T-cell (primary cell): ENCODE measurements at regions not wholly inside any gene's neighbourhood (a gene's known extent, or its start where the extent isn't known, plus 50 kb on each side); places are given as distances from the start of the nearest gene placed in this dataset.

ENCODE experiments used
- ATAC-seq, 4 experiments: fragments of 200-7000 bp in 3 of 4; fragments of 150-1000 bp in 1 of 4; cut with Tn5 transposase; replicated peaks in 1 of 4; 1 replicate in 3 of 4; 2 replicates in 1 of 4; pipeline ENCODE4 v1.10.0; 2021; ENCODE audit warnings: moderate library complexity in 3 of 4, mild to moderate bottlenecking in 2 of 4, moderate number of reproducible peaks in 1 of 4
- CTCF ChIA-PET, 2 donors: fragments of 300-600 bp; sonication (Branson Sonifier 250); formaldehyde crosslinking; loops; one replicate each; lab custom pipeline; 2022; ENCODE audit warnings: antibody characterized with exemption in 2 of 2; lab: Charles Lee
- POLR2A ChIA-PET, 2 donors: fragments of 300-600 bp; sonication (Branson Sonifier 250); formaldehyde crosslinking; loops; one replicate each; lab custom pipeline; 2022; ENCODE audit warnings: antibody characterized with exemption in 2 of 2; lab: Charles Lee
- DNase-seq, 35 experiments: peaks; one replicate each; pipeline versions ENCODE4 v3.0.0 to v3.0.0-alpha.2; 2013 to 2023
- H3K27ac ChIP-seq: one replicate; pipeline ENCODE4 v1.5.1; 2013; ENCODE audit warnings: low read length
- H3K27me3 ChIP-seq, 2 experiments: replicated peaks in 1 of 2; 1 replicate in 1 of 2; 2 replicates in 1 of 2; pipeline versions ENCODE4 v1.6.1 to v1.7.0; 2013; ENCODE audit warnings: low read length in 1 of 2, mixed read lengths in 1 of 2; ENCODE audit not compliant: control insufficient read depth in 2 of 2, insufficient read depth in 2 of 2; ENCODE audit errors: extremely low read depth in 1 of 2
- H3K36me3 ChIP-seq, 2 donors: 1 replicate in 1 of 2; 2 replicates in 1 of 2; pipeline versions ENCODE4 v1.6.1 to v1.7.0; 2013; ENCODE audit warnings: low read length in 1 of 2; ENCODE audit not compliant: control insufficient read depth in 2 of 2, insufficient read depth in 1 of 2; ENCODE audit errors: extremely low read depth in 1 of 2
- H3K4me1 ChIP-seq, 2 experiments: 1 replicate in 1 of 2; 2 replicates in 1 of 2; pipeline versions ENCODE4 v1.6.1 to v1.7.0; 2013; ENCODE audit warnings: low read length in 2 of 2, mixed read lengths in 1 of 2; ENCODE audit not compliant: insufficient read depth in 2 of 2, control insufficient read depth in 1 of 2; ENCODE audit errors: extremely low read depth in 1 of 2
- H3K4me3 ChIP-seq, 2 donors: 1 replicate in 1 of 2; 2 replicates in 1 of 2; pipeline versions ENCODE4 v1.5.1 to v1.7.0; 2013; ENCODE audit warnings: mild to moderate bottlenecking in 2 of 2, low read length in 1 of 2, moderate library complexity in 1 of 2; ENCODE audit not compliant: control insufficient read depth in 1 of 2; ENCODE audit errors: extremely low read depth in 1 of 2
- H3K9me3 ChIP-seq: 2 replicates; pipeline ENCODE4 v1.7.0; 2013
- H3K27ac Mint-ChIP-seq, 2 donors: one replicate each; pipeline ENCODE4 v1.8.0; 2020 to 2021; ENCODE audit warnings: mild to moderate bottlenecking in 2 of 2, mixed read lengths in 2 of 2
- H3K27me3 Mint-ChIP-seq, 2 donors: one replicate each; pipeline ENCODE4 v1.8.0; 2021 to 2022; ENCODE audit warnings: mixed read lengths in 2 of 2
- H3K36me3 Mint-ChIP-seq: one replicate; pipeline ENCODE4 v1.8.0; 2021; ENCODE audit warnings: mixed read lengths
- H3K4me1 Mint-ChIP-seq, 3 donors: one replicate each; pipeline ENCODE4 v1.8.0; 2020 to 2022; ENCODE audit warnings: mixed read lengths in 3 of 3, mild to moderate bottlenecking in 1 of 3
- H3K4me3 Mint-ChIP-seq, 3 donors: one replicate each; pipeline ENCODE4 v1.8.0; 2020 to 2022; ENCODE audit warnings: mild to moderate bottlenecking in 3 of 3, mixed read lengths in 3 of 3, moderate library complexity in 3 of 3
- H3K9me3 Mint-ChIP-seq, 3 donors: one replicate each; pipeline ENCODE4 v1.8.0; 2020 to 2022; ENCODE audit warnings: mixed read lengths in 3 of 3
- WGBS: methylation state at CpG from one replicate; pipeline ENCODE4 v1.1.5; 2013; ENCODE audit warnings: missing lambda C conversion rate; ENCODE audit not compliant: insufficient coverage; 5-methylcytosine and 5-hydroxymethylcytosine counted together

GRCh38 chr20:55778796-55779195 lies 226.5 kb downstream of the CBLN4 start:
- POLR2A ChIA-PET, result no interaction called here
- H3K36me3 ChIP-seq, result no peaks in the 10 kb centered on the region
- H3K9me3 Mint-ChIP-seq, result peaks cover 3 to 16% (median 9%) of the 10 kb centered on the region in 3 donors
- H3K27me3 ChIP-seq, result no peaks in the 10 kb centered on the region
- no peaks in the 10 kb centered on the region for H3K9me3 ChIP-seq
- no peak overlapping the region for H3K27ac ChIP-seq
- no peaks in the 10 kb centered on the region for H3K27me3 Mint-ChIP-seq
- H3K36me3 Mint-ChIP-seq, result no peaks in the 10 kb centered on the region
- no peak for DNase-seq
- H3K4me3 ChIP-seq, result no peak overlapping the region
- CTCF ChIA-PET, result no interaction called here
- no peak for ATAC-seq
- WGBS, result no CpG with 5 or more reads among the region's 5 CpGs
- no peaks in the 10 kb centered on the region for H3K4me1 Mint-ChIP-seq
- H3K4me3 Mint-ChIP-seq, result no peak overlapping the region
- no peaks in the 10 kb centered on the region for H3K4me1 ChIP-seq
- H3K27ac Mint-ChIP-seq, result no peak overlapping the region

GRCh38 chr20:55777641-55778040 lies 227.7 kb downstream of the CBLN4 start:
- Mint-ChIP-seq H3K4me1 (no peaks in the 10 kb centered on the region), H3K9me3 (peaks cover 3 to 16% (median 9%) of the 10 kb centered on the region in 3 donors), H3K36me3 (no peaks in the 10 kb centered on the region), H3K27ac (no peak overlapping the region), H3K27me3 (no peaks in the 10 kb centered on the region), H3K4me3 (no peak overlapping the region)
- POLR2A ChIA-PET, result no interaction called here
- ATAC-seq, result no peak
- Histone ChIP-seq H3K36me3 (no peaks in the 10 kb centered on the region), H3K9me3 (no peaks in the 10 kb centered on the region), H3K4me3 (no peak overlapping the region), H3K4me1 (no peaks in the 10 kb centered on the region), H3K27me3 (no peaks in the 10 kb centered on the region), H3K27ac (no peak overlapping the region)
- WGBS, result no CpG with 5 or more reads among the region's 2 CpGs
- CTCF ChIA-PET, result no interaction called here
- DNase-seq, result no peak

GRCh38 chr20:55776176-55776575 lies 229.1 kb downstream of the CBLN4 start:
- H3K27me3 Mint-ChIP-seq, result no peaks in the 10 kb centered on the region
- POLR2A ChIA-PET, result no interaction called here
- no peak overlapping the region for H3K4me3 Mint-ChIP-seq
- Histone ChIP-seq H3K27ac (no peak overlapping the region), H3K9me3 (no peaks in the 10 kb centered on the region), H3K36me3 (no peaks in the 10 kb centered on the region), H3K4me3 (no peak overlapping the region), H3K4me1 (no peaks in the 10 kb centered on the region), H3K27me3 (no peaks in the 10 kb centered on the region)
- H3K36me3 Mint-ChIP-seq, result no peaks in the 10 kb centered on the region
- DNase-seq, result no peak
- WGBS, result 100% methylated on average over 1 of the region's 3 CpGs
- CTCF ChIA-PET, result no interaction called here
- H3K4me1 Mint-ChIP-seq, result no peaks in the 10 kb centered on the region
- no peak for ATAC-seq
- H3K9me3 Mint-ChIP-seq, result peaks cover 3 to 16% (median 6%) of the 10 kb centered on the region in 3 donors
- H3K27ac Mint-ChIP-seq, result no peak overlapping the region

- Mint-ChIP-seq H3K4me1 (no peaks in the 10 kb centered on the region), H3K4me3 (no peak overlapping the region), H3K36me3 (no peaks in the 10 kb centered on the region), H3K27me3 (no peaks in the 10 kb centered on the region), H3K27ac (no peak overlapping the region), H3K9me3 (peaks cover 3 to 16% (median 5%) of the 10 kb centered on the region in 3 donors)
- Histone ChIP-seq H3K4me1 (no peaks in the 10 kb centered on the region), H3K36me3 (no peaks in the 10 kb centered on the region), H3K27me3 (no peaks in the 10 kb centered on the region), H3K4me3 (no peak overlapping the region), H3K27ac (no peak overlapping the region), H3K9me3 (no peaks in the 10 kb centered on the region)
- DNase-seq (no peak), ATAC-seq (no peak)
- CTCF ChIA-PET, result no interaction called here
- WGBS, result 87% methylated on average over 3 of the region's 6 CpGs
- POLR2A ChIA-PET, result no interaction called here
These were observed 230.7 kb downstream of the CBLN4 start for GRCh38 chr20:55774628-55775027.

GRCh38 chr20:55761797-55762196 lies 243.5 kb downstream of the CBLN4 start:
- no peak overlapping the region for H3K27ac ChIP-seq
- H3K27me3 ChIP-seq, result no peaks in the 10 kb centered on the region
- H3K9me3 ChIP-seq, result no peaks in the 10 kb centered on the region
- ATAC-seq (no peak), DNase-seq (no peak)
- H3K4me3 ChIP-seq, result no peak overlapping the region
- CTCF ChIA-PET, result no interaction called here
- H3K36me3 ChIP-seq, result no peaks in the 10 kb centered on the region
- Mint-ChIP-seq H3K4me3 (no peak overlapping the region), H3K9me3 (peaks cover 15 to 31% (median 27%) of the 10 kb centered on the region in 3 donors), H3K27me3 (no peaks in the 10 kb centered on the region), H3K36me3 (no peaks in the 10 kb centered on the region), H3K4me1 (no peaks in the 10 kb centered on the region), H3K27ac (no peak overlapping the region)
- H3K4me1 ChIP-seq, result no peaks in the 10 kb centered on the region
- POLR2A ChIA-PET, result no interaction called here

- Mint-ChIP-seq H3K27me3 (no peaks in the 10 kb centered on the region), H3K4me3 (no peak overlapping the region), H3K27ac (no peak overlapping the region), H3K36me3 (no peaks in the 10 kb centered on the region), H3K4me1 (no peaks in the 10 kb centered on the region), H3K9me3 (peaks cover 15 to 29% (median 23%) of the 10 kb centered on the region in 3 donors)
- Histone ChIP-seq H3K36me3 (no peaks in the 10 kb centered on the region), H3K9me3 (no peaks in the 10 kb centered on the region), H3K4me3 (no peak overlapping the region), H3K27ac (no peak overlapping the region), H3K27me3 (no peaks in the 10 kb centered on the region), H3K4me1 (no peaks in the 10 kb centered on the region)
- POLR2A ChIA-PET, result no interaction called here
- DNase-seq, result no peak
- ATAC-seq, result no peak
- CTCF ChIA-PET, result no interaction called here
- WGBS, result no CpG with 5 or more reads among the region's 3 CpGs
These were observed 244.2 kb downstream of the CBLN4 start for GRCh38 chr20:55761100-55761499.

GRCh38 chr20:55760586-55760985 lies 244.7 kb downstream of the CBLN4 start:
- no peak overlapping the region for H3K4me3 ChIP-seq
- no peaks in the 10 kb centered on the region for H3K36me3 ChIP-seq
- H3K27me3 ChIP-seq, result no peaks in the 10 kb centered on the region
- H3K27ac Mint-ChIP-seq, result no peak overlapping the region
- POLR2A ChIA-PET, result no interaction called here
- H3K27me3 Mint-ChIP-seq, result no peaks in the 10 kb centered on the region
- no peak for DNase-seq
- H3K27ac ChIP-seq, result no peak overlapping the region
- ATAC-seq, result no peak
- no peaks in the 10 kb centered on the region for H3K36me3 Mint-ChIP-seq
- no peaks in the 10 kb centered on the region for H3K4me1 Mint-ChIP-seq
- CTCF ChIA-PET, result no interaction called here
- peaks cover 10 to 27% (median 18%) of the 10 kb centered on the region in 3 donors for H3K9me3 Mint-ChIP-seq
- no peaks in the 10 kb centered on the region for H3K9me3 ChIP-seq
- H3K4me3 Mint-ChIP-seq, result no peak overlapping the region
- H3K4me1 ChIP-seq, result no peaks in the 10 kb centered on the region
- WGBS, result 80% methylated on average over 1 of the region's 3 CpGs
